Aorta (tissue), 5 donors: ENCODE measurements at regions not wholly inside any gene's neighbourhood (a gene's known extent, or its start where the extent isn't known, plus 50 kb on each side); places are given as distances from the start of the nearest gene placed in this dataset.
"Not testable (repeated sequence)": the region's sequence is repeated elsewhere in the genome, so short reads cannot be mapped to it uniquely, and the experiment has no call there.

Experiments
- ATAC-seq: fragments of 200-7000 bp; cut with Tn5 transposase; one replicate; pipeline ENCODE4 v1.9.1; 2022; ENCODE audit warnings: moderate library complexity; ENCODE audit not compliant: low FRiP score
- DNase-seq, 2 donors: peaks; one replicate each; pipeline ENCODE4 v3.0.0-alpha.2; 2020
- H3K27ac ChIP-seq, 2 donors: one replicate each; pipeline ENCODE4 v1.5.1; 2013; ENCODE audit warnings: low read length in 2 of 2, mild to moderate bottlenecking in 2 of 2, moderate library complexity in 2 of 2, control low read depth in 1 of 2, inconsistent platforms in 1 of 2, low read depth in 1 of 2
- H3K27me3 ChIP-seq, 2 donors: one replicate each; pipeline ENCODE4 v1.6.1; 2013; ENCODE audit warnings: control low read depth in 1 of 2, low read length in 1 of 2, mild to moderate bottlenecking in 1 of 2, moderate library complexity in 1 of 2; ENCODE audit not compliant: insufficient read depth in 2 of 2, control insufficient read depth in 1 of 2
- H3K36me3 ChIP-seq, 2 donors: one replicate each; pipeline ENCODE4 v1.6.1; 2013; ENCODE audit warnings: control low read depth in 1 of 2, low read length in 1 of 2, mild to moderate bottlenecking in 1 of 2; ENCODE audit not compliant: insufficient read depth in 2 of 2, control insufficient read depth in 1 of 2
- H3K4me1 ChIP-seq, 2 donors: one replicate each; pipeline ENCODE4 v1.6.1; 2013; ENCODE audit warnings: low read length in 2 of 2, control low read depth in 1 of 2, mild to moderate bottlenecking in 1 of 2, moderate library complexity in 1 of 2; ENCODE audit not compliant: insufficient read depth in 2 of 2, control insufficient read depth in 1 of 2
- H3K4me3 ChIP-seq, 2 donors: one replicate each; pipeline ENCODE4 v1.5.1; 2013; ENCODE audit warnings: low read length in 2 of 2, control low read depth in 1 of 2, mild to moderate bottlenecking in 1 of 2
- H3K9me3 ChIP-seq: one replicate; pipeline ENCODE4 v1.6.1; 2013; ENCODE audit warnings: mild to moderate bottlenecking, low read length; ENCODE audit not compliant: control insufficient read depth
- WGBS, 2 donors: extraction: QIAGEN DNeasy Blood & Tissue Kit; methylation state at CpG; one replicate each; pipeline ENCODE4 v1.1.7; 2013; 5-methylcytosine and 5-hydroxymethylcytosine counted together
- intact Hi-C, 2 donors: fragments of 100-400 bp; cut with DNase I; formaldehyde crosslinking; loops; one replicate each; pipeline versions ENCODE4 v1.14.2 to v1.15.0; 2022
- donor health status: healthy with polysubstance abuse.
- donor health status: Bipolar disorder and iron deficiency.
- donor health status: DM: no; HTN: no; CAD: no.
- donor health status: DM: no; HTN: no; CAD: no.
- donor health status: DM: yes; HTN: yes; CAD: no.

DNA sequence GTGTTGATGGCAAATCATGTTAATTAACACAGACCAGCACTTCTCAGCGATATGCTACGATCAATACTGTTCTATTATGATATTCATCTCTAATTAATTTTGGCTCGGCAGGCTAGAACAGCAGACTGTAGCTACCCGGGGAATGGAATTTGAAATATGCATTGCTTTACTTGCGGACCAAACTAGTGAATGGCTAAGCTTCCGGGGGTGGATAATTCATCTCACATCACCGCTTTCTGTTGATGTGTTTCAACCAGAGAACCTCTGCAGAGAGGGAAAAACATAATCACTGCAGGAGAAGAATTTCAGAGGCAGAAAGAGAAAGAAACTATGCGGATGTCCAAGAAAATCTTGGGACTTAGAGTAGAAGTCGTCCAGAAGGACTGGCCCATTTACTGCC is 490.9 kb downstream of the STK39 start:
- H3K27ac ChIP-seq, result no peak overlapping the region
- H3K27me3 ChIP-seq, result no peaks in the 10 kb centered on the region
- no peaks in the 10 kb centered on the region for H3K4me1 ChIP-seq
- no peaks in the 10 kb centered on the region for H3K36me3 ChIP-seq
- 19 to 23% methylated on average over 9 of the region's 9 CpGs for WGBS, 2 donors
- no peaks in the 10 kb centered on the region for H3K9me3 ChIP-seq
- ATAC-seq (no peak), DNase-seq (no peak)
- intact Hi-C loops, result no loop called here
- no peak overlapping the region for H3K4me3 ChIP-seq

DNA sequence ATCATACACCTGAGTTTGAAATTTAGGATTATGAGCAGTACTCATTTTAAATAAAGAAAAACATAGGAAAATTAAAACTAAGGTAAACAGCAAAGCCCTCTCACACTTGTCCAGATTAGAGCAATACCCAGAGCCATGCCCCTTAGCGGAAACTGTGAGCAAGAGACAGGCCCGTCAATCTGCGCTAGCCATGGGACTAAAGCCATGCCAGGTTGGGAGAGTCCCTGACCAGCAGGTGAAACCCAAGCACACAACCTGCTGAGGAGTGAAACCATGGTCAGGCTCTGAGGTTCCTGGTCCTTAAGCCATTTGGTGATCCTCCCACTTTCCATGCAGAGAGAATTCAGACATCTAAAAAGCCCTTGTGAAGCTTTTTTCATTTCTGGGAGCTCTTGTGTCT is 494.3 kb downstream of the STK39 start:
- H3K4me1 ChIP-seq, result no peaks in the 10 kb centered on the region
- H3K36me3 ChIP-seq, result no peaks in the 10 kb centered on the region
- ATAC-seq (no peak), DNase-seq (no peak)
- no peak overlapping the region for H3K27ac ChIP-seq
- no peak overlapping the region for H3K4me3 ChIP-seq
- H3K27me3 ChIP-seq, result no peaks in the 10 kb centered on the region
- no peaks in the 10 kb centered on the region for H3K9me3 ChIP-seq
- intact Hi-C loops, result no loop called here
- 95 to 97% methylated on average over 3 of the region's 3 CpGs for WGBS, 2 donors

DNA sequence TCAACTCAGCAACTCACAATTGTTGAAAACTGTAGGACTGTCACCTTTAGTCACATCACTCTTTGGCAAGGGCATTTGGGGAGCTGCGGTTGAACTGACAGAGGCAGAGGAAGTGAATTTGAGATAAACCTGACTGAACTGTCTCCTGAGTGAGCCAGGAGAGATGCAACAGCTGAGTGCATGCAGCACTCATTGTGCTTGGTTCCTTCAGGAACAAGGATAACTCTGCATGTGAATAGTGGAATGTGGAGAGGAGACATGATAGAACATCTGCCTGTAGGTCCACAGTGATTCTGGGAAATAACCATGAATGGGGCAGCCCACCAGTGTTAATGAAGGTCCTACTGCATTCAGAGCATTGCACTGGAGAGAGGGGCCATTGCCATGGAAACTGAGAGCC is 494.7 kb downstream of the STK39 start:
- no peak for DNase-seq
- intact Hi-C loops, result no loop called here
- 51 to 67% methylated on average over 1 of the region's 1 CpG for WGBS, 2 donors
- no peak overlapping the region for H3K4me3 ChIP-seq
- no peaks in the 10 kb centered on the region for H3K36me3 ChIP-seq
- no peaks in the 10 kb centered on the region for H3K27me3 ChIP-seq
- no peak overlapping the region for H3K27ac ChIP-seq
- H3K9me3 ChIP-seq, result no peaks in the 10 kb centered on the region
- ATAC-seq, result no peak
- H3K4me1 ChIP-seq, result no peaks in the 10 kb centered on the region

DNA sequence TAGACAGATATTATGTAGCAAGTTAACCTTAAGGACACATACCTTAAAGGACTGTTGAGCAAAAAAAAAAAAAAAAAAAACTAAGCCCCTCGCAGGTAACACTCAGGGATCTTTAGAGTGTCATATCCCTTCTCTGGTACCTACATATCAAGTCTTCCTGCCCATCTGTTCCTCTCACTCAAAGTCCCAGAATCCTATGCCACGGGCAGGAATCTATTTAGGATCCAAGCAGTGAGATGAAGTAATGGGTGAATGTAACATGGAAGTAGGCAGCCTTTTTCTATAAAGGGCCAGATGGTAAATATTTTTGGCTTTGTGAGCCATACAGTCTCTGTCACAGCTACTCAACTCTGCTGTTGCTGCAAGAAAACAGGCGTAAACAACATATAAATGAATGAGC is 496.7 kb downstream of the STK39 start:
- WGBS, 2 donors, result 88 to 92% methylated on average over 3 of the region's 3 CpGs
- DNase-seq (no peak), ATAC-seq (no peak)
- Histone ChIP-seq H3K27me3 (no peaks in the 10 kb centered on the region), H3K4me1 (no peaks in the 10 kb centered on the region), H3K4me3 (no peak overlapping the region), H3K27ac (no peak overlapping the region), H3K9me3 (no peaks in the 10 kb centered on the region), H3K36me3 (no peaks in the 10 kb centered on the region)
- intact Hi-C loops, result no loop called here

DNA sequence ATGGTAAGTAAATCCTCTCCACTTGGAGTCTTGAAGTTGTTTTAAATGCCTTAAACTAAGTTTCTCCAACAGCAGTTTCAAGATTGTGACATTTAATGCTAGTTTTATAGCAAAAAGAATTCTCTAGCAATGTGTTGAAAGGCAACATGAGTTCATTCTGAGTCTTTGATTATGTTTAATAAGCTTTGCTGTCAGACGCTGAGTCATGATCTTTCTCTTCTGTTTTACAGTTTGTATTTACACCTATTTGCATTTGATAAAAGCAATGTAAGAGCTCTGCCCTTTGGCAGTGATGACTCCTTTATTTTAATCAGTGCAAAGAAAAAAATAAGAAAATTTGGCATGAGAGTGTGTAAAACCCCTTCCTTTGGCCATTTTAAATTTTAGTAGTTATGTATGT is 497.7 kb downstream of the STK39 start:
- whole genome bisulfite sequencing, 2 donors, result 59 to 61% methylated on average over 1 of the region's 1 CpG
- DNase-seq (no peak), ATAC-seq (no peak)
- Histone ChIP-seq H3K27me3 (no peaks in the 10 kb centered on the region), H3K27ac (no peak overlapping the region), H3K36me3 (no peaks in the 10 kb centered on the region), H3K4me1 (no peaks in the 10 kb centered on the region), H3K9me3 (no peaks in the 10 kb centered on the region), H3K4me3 (no peak overlapping the region)
- intact Hi-C loops, result no loop called here

DNA sequence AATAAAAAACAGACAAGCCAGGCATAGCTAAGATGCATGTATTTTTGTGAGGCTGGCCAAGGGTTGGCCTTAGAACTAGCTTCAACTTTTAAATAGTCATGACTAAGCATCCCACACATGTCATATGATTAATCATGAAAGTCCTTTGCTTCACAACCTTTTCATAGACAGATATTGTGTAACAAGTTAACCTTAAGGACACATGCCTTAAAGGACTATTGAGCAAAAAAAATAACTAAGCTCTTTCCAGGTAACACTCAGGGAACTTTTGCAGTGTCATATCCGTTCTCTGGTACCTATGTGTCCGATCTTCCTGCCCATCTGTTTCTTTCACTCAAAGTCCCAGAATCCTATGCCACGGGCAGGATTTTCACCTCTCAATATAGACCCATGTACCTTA is 498.4 kb downstream of the STK39 start:
- Histone ChIP-seq H3K36me3 (no peaks in the 10 kb centered on the region), H3K27me3 (no peaks in the 10 kb centered on the region), H3K4me1 (no peaks in the 10 kb centered on the region), H3K4me3 (no peak overlapping the region), H3K9me3 (no peaks in the 10 kb centered on the region), H3K27ac (no peak overlapping the region)
- no peak for ATAC-seq
- 88 to 89% methylated on average over 3 of the region's 3 CpGs for WGBS, 2 donors
- intact Hi-C loops, result no loop called here
- DNase-seq, result no peak

DNA sequence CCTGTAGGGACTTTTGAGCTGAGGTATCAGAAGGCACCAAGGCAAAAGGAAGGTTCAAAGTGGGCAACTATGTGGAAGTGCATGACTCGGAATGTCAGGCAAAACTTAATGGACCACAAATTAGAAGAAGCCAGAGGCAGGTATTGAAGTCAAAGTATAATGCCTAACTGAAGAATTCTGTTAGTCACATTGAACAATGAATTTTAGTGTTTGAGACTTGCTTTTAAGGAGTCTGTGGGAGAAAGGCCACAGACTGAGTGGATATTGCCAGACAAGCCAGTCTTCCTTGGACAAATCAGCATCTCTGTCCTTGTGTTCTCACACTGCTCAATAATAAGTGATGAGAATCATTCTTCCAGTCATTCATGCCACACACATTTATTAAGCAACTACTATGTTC is 498.9 kb downstream of the STK39 start:
- H3K36me3 ChIP-seq, result no peaks in the 10 kb centered on the region
- ATAC-seq, result no peak
- no peak overlapping the region for H3K27ac ChIP-seq
- no peak overlapping the region for H3K4me3 ChIP-seq
- DNase-seq, result no peak
- H3K4me1 ChIP-seq, result no peaks in the 10 kb centered on the region
- H3K27me3 ChIP-seq, result no peaks in the 10 kb centered on the region
- WGBS, 2 donors, result 97% methylated on average over 1 of the region's 1 CpG
- intact Hi-C loops, result no loop called here
- no peaks in the 10 kb centered on the region for H3K9me3 ChIP-seq

DNA sequence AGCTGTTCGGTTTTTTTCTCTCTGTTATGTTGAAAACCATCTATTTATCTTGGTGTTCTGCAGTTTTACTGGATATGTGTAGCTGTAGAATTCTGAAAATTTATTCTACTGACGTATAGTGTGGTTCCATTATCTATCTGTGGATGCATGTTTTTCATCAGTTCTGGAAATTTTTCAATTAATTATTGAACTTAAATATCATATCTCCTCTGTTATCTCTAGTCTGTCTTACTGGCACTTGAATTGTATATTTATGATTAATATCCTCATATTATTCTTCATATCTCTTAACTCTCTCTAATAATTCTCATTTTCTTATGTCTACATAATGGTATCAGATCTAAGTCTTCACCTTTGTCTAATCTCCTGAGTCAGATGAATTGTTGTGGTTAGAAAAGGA is 501.7 kb downstream of the STK39 start:
- 45 to 65% methylated on average over 2 of the region's 2 CpGs for WGBS, 2 donors
- ATAC-seq, result no peak

DNA sequence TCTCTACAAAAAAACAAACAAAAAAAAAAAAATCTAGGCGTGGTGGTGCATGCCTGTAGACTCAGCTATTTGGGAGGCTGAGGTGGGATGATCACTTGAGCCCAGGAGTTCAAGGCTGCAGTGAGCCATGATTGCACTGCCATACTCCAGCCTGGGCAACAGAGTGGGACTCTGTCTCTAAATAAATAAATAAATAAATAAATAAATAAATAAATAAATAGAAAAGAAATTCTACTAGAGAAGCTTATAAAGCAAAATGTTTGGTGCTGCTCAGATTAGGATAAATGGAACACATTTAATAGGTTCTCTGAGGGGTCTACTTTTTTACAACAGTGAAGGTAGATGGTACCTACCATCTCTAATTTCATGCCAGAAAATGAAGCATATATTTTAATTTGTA is 507.5 kb downstream of the STK39 start:
- H3K27me3 ChIP-seq, H3K36me3 ChIP-seq, DNase-seq, H3K27ac ChIP-seq, intact Hi-C loops, H3K9me3 ChIP-seq, ATAC-seq, H3K4me3 ChIP-seq, H3K4me1 ChIP-seq: not testable (repeated sequence)
- WGBS, 2 donors, result 86 to 88% methylated on average over 1 of the region's 1 CpG

More for the DNA sequence above, 501.7 kb downstream of the STK39 start:
- Histone ChIP-seq H3K9me3 (no peaks in the 10 kb centered on the region), H3K27me3 (no peaks in the 10 kb centered on the region), H3K36me3 (no peaks in the 10 kb centered on the region), H3K27ac (no peak overlapping the region), H3K4me1 (no peaks in the 10 kb centered on the region), H3K4me3 (no peak overlapping the region)
- no peak for DNase-seq
- intact Hi-C loops, result no loop called here
